ENCODE measurements at regions not wholly inside any gene's neighbourhood (a gene's known extent, or its start where the extent isn't known, plus 50 kb on each side); places are given as distances from the start of the nearest gene placed in this dataset.
"Not testable (repeated sequence)": the region's sequence is repeated elsewhere in the genome, so short reads cannot be mapped to it uniquely, and the experiment has no call there.

GRCh38 chr12:14225064-14225463 lies 140.4 kb upstream of the ATF7IP start (continued):
- TF ChIP-seq EZH2phosphoT487 (IDR thresholded peaks at IDR 0.05; ENCODE audit: unreplicated experiment), result no peak
- no peak for TF ChIP-seq NANOG (IDR thresholded peaks at IDR 0.05; ENCODE audit: borderline replicate concordance)
- TF ChIP-seq ZNF331 (CRISPR knock-in tag; IDR thresholded peaks at IDR 0.05; ENCODE audit: low read depth), result no peak

GRCh38 chr12:14235176-14235575 lies 130.3 kb upstream of the ATF7IP start:
- not testable (repeated sequence) for H3K4me1 ChIP-seq (ENCODE audit: insufficient read depth); H4K20me1 ChIP-seq (replicated peaks; ENCODE audit: insufficient read depth); DNase-seq (ENCODE audit: low spot score); H3K27ac ChIP-seq (ENCODE audit: low read depth); H3K9me2 ChIP-seq (ENCODE audit: insufficient read depth); H3K27me3 ChIP-seq (ENCODE audit: insufficient read depth); H3K36me3 ChIP-seq (ENCODE audit: insufficient read depth); H2AFZ ChIP-seq; H3K4me3 Mint-ChIP-seq; H3K4me3 ChIP-seq; H3K79me2 ChIP-seq (replicated peaks; ENCODE audit: insufficient read depth); H3K27me3 Mint-ChIP-seq (ENCODE audit: insufficient read depth, low read depth, poor library complexity); H3F3A ChIP-seq (replicated peaks; ENCODE audit: low read depth); H3K4me2 ChIP-seq; H3K27ac Mint-ChIP-seq; ATAC-seq
- H3K36me3 Mint-ChIP-seq (ENCODE audit: low read depth), result peaks cover 12% of the 10 kb centered on the region
- peaks cover 12% of the 10 kb centered on the region for H3K4me1 Mint-ChIP-seq
- H3K9me3 Mint-ChIP-seq, result peaks cover 22% of the 10 kb centered on the region

DNA sequence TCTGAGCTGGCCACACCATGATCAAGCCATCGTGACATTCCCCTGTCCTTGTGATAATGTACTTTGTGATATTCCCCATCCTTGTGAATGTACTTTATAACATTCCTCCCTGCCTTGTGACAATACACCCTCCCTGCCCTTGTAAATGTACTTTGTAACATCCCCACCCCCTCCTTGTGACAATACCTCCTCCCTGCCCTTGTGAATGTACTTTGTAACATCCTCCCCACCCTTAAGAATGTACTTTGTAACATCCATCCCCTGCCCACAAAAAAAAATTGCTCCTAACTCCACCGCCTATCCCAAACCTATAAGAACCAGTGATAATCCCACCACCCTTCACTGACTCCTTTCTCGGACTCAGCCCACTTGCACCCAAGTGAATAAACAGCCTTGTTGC lies 128.8 kb upstream of the ATF7IP start:
- H3K79me2 ChIP-seq (replicated peaks; ENCODE audit: insufficient read depth); H3K27me3 ChIP-seq (ENCODE audit: insufficient read depth); H3F3A ChIP-seq (replicated peaks; ENCODE audit: low read depth); H3K4me3 ChIP-seq; H3K27me3 Mint-ChIP-seq (ENCODE audit: insufficient read depth, low read depth, poor library complexity); H4K20me1 ChIP-seq (replicated peaks; ENCODE audit: insufficient read depth); H3K27ac Mint-ChIP-seq; H3K27ac ChIP-seq (ENCODE audit: low read depth); H3K36me3 ChIP-seq (ENCODE audit: insufficient read depth); ATAC-seq; H2AFZ ChIP-seq; H3K4me2 ChIP-seq; H3K9me2 ChIP-seq (ENCODE audit: insufficient read depth); H3K4me3 Mint-ChIP-seq; H3K4me1 ChIP-seq (ENCODE audit: insufficient read depth): not testable (repeated sequence)
- peak; percentile 24 for DNase-seq (ENCODE audit: low spot score)
- Mint-ChIP-seq H3K36me3 (ENCODE audit: low read depth) (peaks cover 11% of the 10 kb centered on the region; the same call in 2 of the 3 replicates), H3K4me1 (peaks cover 20% of the 10 kb centered on the region), H3K9me3 (peaks cover 19% of the 10 kb centered on the region; the same call in 2 of the 3 replicates)

DNA sequence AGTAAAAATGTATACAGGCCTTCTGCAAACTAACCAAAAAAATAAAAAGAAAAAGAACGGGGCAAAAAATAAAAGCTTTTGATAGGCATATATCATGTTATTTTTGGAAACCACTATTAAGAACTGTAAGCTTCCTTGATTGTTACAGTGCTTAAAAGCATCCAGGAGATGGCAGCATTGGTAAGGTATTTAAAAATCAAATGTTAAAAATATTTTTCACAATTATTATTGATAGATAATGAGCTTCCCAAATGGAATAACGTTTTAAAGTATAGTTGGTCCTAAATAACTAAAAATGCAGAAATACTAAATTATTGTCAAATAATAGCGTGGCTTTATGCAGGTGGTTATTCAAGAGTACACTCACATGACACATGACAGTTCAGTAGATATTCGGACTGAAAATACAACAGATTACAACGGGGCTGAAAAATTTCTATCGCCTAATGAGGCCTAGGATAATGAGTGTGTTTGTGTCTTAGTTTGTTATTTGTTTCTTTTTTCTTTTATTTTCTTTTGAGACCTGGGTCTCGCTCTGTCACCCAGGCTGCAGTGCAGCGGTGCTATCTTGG lies 127.2 kb upstream of the ATF7IP start:
- H3K27ac Mint-ChIP-seq, result no peak overlapping the region
- peaks cover 17% of the 10 kb centered on the region; the same call in 2 of the 3 replicates for H3K9me3 Mint-ChIP-seq
- Histone ChIP-seq H2AFZ (no peak overlapping the region), H3K27me3 (ENCODE audit: insufficient read depth) (no peaks in the 10 kb centered on the region), H3K79me2 (replicated peaks; ENCODE audit: insufficient read depth) (no peaks in the 10 kb centered on the region), H3K4me2 (no peak overlapping the region), H3K4me3 (no peak overlapping the region), H3K36me3 (ENCODE audit: insufficient read depth) (peaks cover 4% of the 10 kb centered on the region; the same call in 1 of the 2 replicates), H3K9me2 (ENCODE audit: insufficient read depth) (no peaks in the 10 kb centered on the region), H4K20me1 (replicated peaks; ENCODE audit: insufficient read depth) (no peaks in the 10 kb centered on the region), H3K4me1 (ENCODE audit: insufficient read depth) (peaks cover 9% of the 10 kb centered on the region), H3F3A (replicated peaks; ENCODE audit: low read depth) (no peaks in the 10 kb centered on the region), H3K27ac (ENCODE audit: low read depth) (no peak overlapping the region)
- TF ChIP-seq EZH2 (IDR thresholded peaks at IDR 0.05; ENCODE audit: low read depth, unreplicated experiment) (no peak), CTCF (conservative IDR thresholded peaks at IDR 0.05; ENCODE audit: low read depth in 2 of 2) (peak in 1 of 2 experiments; percentile 95; a peak in 3 of 4 replicates)
- H3K36me3 Mint-ChIP-seq (ENCODE audit: low read depth), result peaks cover 7% of the 10 kb centered on the region; the same call in 1 of the 3 replicates
- ATAC-seq, result no peak; the same call in 2 of the 3 replicates
- peaks cover 20% of the 10 kb centered on the region for H3K4me1 Mint-ChIP-seq
- H3K4me3 Mint-ChIP-seq, result no peak overlapping the region
- H3K27me3 Mint-ChIP-seq (ENCODE audit: insufficient read depth, low read depth, poor library complexity), result peaks cover 8% of the 10 kb centered on the region
- peak; percentile 43 for DNase-seq (ENCODE audit: low spot score)

All from GM23338 (cell line).